Panc1 (cell line): ENCODE measurements at regions not wholly inside any gene's neighbourhood (a gene's known extent, or its start where the extent isn't known, plus 50 kb on each side); places are given as distances from the start of the nearest gene placed in this dataset.

ENCODE experiments used
- ATAC-seq: fragments of 200-7000 bp; cut with Tn5 transposase; 2 replicates; pipeline ENCODE4 v1.9.1; 2020; ENCODE audit warnings: mild to moderate bottlenecking, moderate library complexity
- BruUV-seq: library from RNA; stranded (reverse); fragments of 400-500 nt; replicated peaks from 2 replicates; lab custom pipeline; 2021; lab: Mats Ljungman, UMichigan
- CTCF ChIA-PET: fragments of 300-600 bp; sonication (Branson Sonifier 250); formaldehyde crosslinking; loops from one replicate; lab custom pipeline; 2022; ENCODE audit warnings: antibody characterized with exemption; lab: Charles Lee
- POLR2A ChIA-PET: fragments of 300-600 bp; sonication (Branson Sonifier 250); formaldehyde crosslinking; loops from one replicate; lab custom pipeline; 2022; ENCODE audit warnings: antibody characterized with exemption; lab: Charles Lee
- DNase-seq: peaks from one replicate; pipeline ENCODE4 v3.0.0-alpha.2; 2010; ENCODE audit warnings: low read depth, low spot score
- H3K27ac ChIP-seq: 2 replicates; pipeline ENCODE4 v1.5.1; 2011; ENCODE audit warnings: mild to moderate bottlenecking, low read length, inconsistent platforms
- H3K27me3 ChIP-seq: fragments of 200-500 bp; sonication (Bioruptor generic); 2 replicates; pipeline ENCODE4 v1.6.0; 2014; ENCODE audit warnings: low read length, inconsistent platforms; ENCODE audit not compliant: control insufficient read depth, insufficient read depth
- H3K36me3 ChIP-seq: fragments of 200-500 bp; sonication (Bioruptor generic); 2 replicates; pipeline ENCODE4 v1.5.1; 2014; ENCODE audit warnings: inconsistent platforms, mild to moderate bottlenecking, low read length, moderate library complexity; ENCODE audit not compliant: control insufficient read depth, insufficient read depth
- H3K4me1 ChIP-seq: 2 replicates; pipeline ENCODE4 v1.5.1; 2011; ENCODE audit warnings: inconsistent platforms, mild to moderate bottlenecking, low read length, moderate library complexity; ENCODE audit not compliant: control insufficient read depth, insufficient read depth
- H3K4me3 ChIP-seq, 2 experiments: 2 replicates each; pipeline ENCODE4 v1.5.1; 2011 to 2012; ENCODE audit warnings: low read depth in 2 of 2, low read length in 2 of 2, mild to moderate bottlenecking in 2 of 2, inconsistent platforms in 1 of 2, moderate library complexity in 1 of 2
- H3K9me3 ChIP-seq: fragments of 200-500 bp; sonication (Bioruptor generic); 2 replicates; pipeline ENCODE4 v1.5.1; 2014; ENCODE audit warnings: low read depth, mild to moderate bottlenecking, inconsistent platforms, low read length, moderate library complexity; ENCODE audit not compliant: control insufficient read depth, insufficient read depth
- POLR2AphosphoS5 ChIP-seq: IDR thresholded peaks from 2 replicates; pipeline ENCODE4 v1.6.1; 2012; ENCODE audit warnings: mild to moderate bottlenecking, low read depth, low read length, moderate library complexity
- SIN3A ChIP-seq: IDR thresholded peaks from 2 replicates; pipeline ENCODE4 v1.6.1; 2012; ENCODE audit warnings: low read depth, mild to moderate bottlenecking, low read length, moderate library complexity, borderline replicate concordance; ENCODE audit not compliant: insufficient read depth
- TCF7L2 ChIP-seq: IDR thresholded peaks from 2 replicates; pipeline ENCODE4 v1.6.1; 2011; ENCODE audit warnings: mild to moderate bottlenecking, low read depth, low read length, inconsistent platforms
- in situ Hi-C: cut with HindIII; loops from 2 replicates; pipeline ENCODE4 v1.10.0; 2016; ENCODE audit warnings: low sequenced_read_pairs, low pct_unique_long_range_greater_than_20kb
- intact Hi-C: fragments of 100-400 bp; cut with micrococcal nuclease; formaldehyde crosslinking; loops from one replicate; pipeline ENCODE4 v1.10.0; 2022; ENCODE audit not compliant: unreplicated experiment
- TF ChIP-seq, protein P1 (sequence below), 2 experiments: IDR thresholded peaks; 2 replicates each; pipeline ENCODE4 v1.6.1; 2011 to 2012; ENCODE audit warnings: low read depth in 2 of 2, control low read depth in 1 of 2, low read length in 1 of 2, mild to moderate bottlenecking in 1 of 2, moderate library complexity in 1 of 2; ENCODE audit not compliant: insufficient read depth in 1 of 2
- TF ChIP-seq, protein P2 (sequence below): fragments of 450-650 bp; IDR thresholded peaks from 2 replicates; pipeline ENCODE4 v1.5.1; 2017; ENCODE audit warnings: mild to moderate bottlenecking

DNA sequence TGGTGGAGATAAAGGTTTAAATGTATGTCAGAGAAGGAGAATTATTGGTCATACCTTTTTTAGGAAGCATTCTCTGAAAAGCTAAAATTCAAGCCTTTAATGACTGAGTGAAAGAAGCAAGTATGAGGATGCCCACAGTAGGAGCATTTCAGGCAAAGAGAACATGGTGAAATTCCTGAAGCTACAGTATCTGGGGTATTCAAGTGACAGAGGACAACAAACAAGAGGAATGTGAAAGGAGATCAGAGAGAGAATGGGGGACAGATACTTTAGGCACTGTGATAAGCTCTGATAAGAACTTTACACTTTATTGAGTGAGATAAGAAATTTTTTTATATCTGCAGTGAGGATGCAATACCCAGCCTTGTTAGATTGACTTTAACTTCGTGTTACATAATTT, 621.3 kb upstream of the AGA start:
- BruUV-seq: no TSS peak
- POLR2A ChIA-PET: no interaction called here
- CTCF ChIA-PET: no interaction called here
- Histone ChIP-seq H3K9me3 (no peaks in the 10 kb centered on the region), H3K36me3 (no peaks in the 10 kb centered on the region), H3K4me3 (no peak overlapping the region), H3K27me3 (no peaks in the 10 kb centered on the region), H3K27ac (no peak overlapping the region), H3K4me1 (no peaks in the 10 kb centered on the region)
- DNase-seq (no peak), ATAC-seq (no peak)
- in situ Hi-C loops: no loop called here
- intact Hi-C loops: no loop called here
- TF ChIP-seq POLR2AphosphoS5 (no peak), SIN3A (no peak)
- TF ChIP-seq, protein P1, sequence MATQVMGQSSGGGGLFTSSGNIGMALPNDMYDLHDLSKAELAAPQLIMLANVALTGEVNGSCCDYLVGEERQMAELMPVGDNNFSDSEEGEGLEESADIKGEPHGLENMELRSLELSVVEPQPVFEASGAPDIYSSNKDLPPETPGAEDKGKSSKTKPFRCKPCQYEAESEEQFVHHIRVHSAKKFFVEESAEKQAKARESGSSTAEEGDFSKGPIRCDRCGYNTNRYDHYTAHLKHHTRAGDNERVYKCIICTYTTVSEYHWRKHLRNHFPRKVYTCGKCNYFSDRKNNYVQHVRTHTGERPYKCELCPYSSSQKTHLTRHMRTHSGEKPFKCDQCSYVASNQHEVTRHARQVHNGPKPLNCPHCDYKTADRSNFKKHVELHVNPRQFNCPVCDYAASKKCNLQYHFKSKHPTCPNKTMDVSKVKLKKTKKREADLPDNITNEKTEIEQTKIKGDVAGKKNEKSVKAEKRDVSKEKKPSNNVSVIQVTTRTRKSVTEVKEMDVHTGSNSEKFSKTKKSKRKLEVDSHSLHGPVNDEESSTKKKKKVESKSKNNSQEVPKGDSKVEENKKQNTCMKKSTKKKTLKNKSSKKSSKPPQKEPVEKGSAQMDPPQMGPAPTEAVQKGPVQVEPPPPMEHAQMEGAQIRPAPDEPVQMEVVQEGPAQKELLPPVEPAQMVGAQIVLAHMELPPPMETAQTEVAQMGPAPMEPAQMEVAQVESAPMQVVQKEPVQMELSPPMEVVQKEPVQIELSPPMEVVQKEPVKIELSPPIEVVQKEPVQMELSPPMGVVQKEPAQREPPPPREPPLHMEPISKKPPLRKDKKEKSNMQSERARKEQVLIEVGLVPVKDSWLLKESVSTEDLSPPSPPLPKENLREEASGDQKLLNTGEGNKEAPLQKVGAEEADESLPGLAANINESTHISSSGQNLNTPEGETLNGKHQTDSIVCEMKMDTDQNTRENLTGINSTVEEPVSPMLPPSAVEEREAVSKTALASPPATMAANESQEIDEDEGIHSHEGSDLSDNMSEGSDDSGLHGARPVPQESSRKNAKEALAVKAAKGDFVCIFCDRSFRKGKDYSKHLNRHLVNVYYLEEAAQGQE (IDR thresholded peaks at IDR 0.05; ENCODE audit: insufficient read depth in 1 of 2, low read depth in 2 of 2, low read length in 1 of 2): no peak
- TF ChIP-seq, protein P2, sequence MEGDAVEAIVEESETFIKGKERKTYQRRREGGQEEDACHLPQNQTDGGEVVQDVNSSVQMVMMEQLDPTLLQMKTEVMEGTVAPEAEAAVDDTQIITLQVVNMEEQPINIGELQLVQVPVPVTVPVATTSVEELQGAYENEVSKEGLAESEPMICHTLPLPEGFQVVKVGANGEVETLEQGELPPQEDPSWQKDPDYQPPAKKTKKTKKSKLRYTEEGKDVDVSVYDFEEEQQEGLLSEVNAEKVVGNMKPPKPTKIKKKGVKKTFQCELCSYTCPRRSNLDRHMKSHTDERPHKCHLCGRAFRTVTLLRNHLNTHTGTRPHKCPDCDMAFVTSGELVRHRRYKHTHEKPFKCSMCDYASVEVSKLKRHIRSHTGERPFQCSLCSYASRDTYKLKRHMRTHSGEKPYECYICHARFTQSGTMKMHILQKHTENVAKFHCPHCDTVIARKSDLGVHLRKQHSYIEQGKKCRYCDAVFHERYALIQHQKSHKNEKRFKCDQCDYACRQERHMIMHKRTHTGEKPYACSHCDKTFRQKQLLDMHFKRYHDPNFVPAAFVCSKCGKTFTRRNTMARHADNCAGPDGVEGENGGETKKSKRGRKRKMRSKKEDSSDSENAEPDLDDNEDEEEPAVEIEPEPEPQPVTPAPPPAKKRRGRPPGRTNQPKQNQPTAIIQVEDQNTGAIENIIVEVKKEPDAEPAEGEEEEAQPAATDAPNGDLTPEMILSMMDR: no peak

DNA sequence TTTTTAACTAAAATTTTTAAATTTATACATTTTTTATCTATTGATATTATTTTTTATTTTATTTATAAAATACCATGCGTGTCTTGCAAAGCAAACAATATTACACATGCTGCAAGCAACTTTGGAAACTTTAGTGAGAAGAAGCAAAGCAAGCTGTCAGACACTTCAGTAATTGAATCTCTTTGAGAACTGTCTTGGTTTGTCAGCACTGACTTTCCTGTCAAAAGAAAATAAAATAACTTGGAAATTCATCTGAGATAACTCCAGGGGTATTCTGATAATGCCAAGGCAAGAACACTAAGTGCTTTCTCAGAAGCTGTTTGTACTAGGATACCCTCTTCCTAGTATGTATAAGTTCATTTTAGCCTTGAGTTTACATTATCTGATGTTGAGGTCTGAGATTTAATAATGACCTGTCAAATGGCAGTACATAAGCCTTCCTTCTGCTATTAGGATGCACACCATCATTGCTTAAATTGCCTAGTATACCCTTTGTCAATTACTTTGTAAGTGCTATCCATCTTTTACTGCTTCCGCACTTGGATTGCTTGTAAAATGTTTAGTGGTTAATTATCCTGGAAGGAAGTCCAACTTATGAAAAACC, 624.2 kb upstream of the AGA start:
- Histone ChIP-seq H3K36me3 (no peaks in the 10 kb centered on the region), H3K27ac (no peak overlapping the region), H3K4me3 (no peak overlapping the region), H3K4me1 (no peaks in the 10 kb centered on the region), H3K27me3 (no peaks in the 10 kb centered on the region), H3K9me3 (no peaks in the 10 kb centered on the region)
- no peak for ATAC-seq
- intact Hi-C loops (no loop called here), in situ Hi-C loops (no loop called here)
- BruUV-seq: no TSS peak
- TF ChIP-seq, protein P2: no peak
- TF ChIP-seq POLR2AphosphoS5: no peak
- TF ChIP-seq, protein P1 (IDR thresholded peaks at IDR 0.05; ENCODE audit: insufficient read depth in 1 of 2, low read depth in 2 of 2, low read length in 1 of 2): no peak
- no peak for TF ChIP-seq TCF7L2
- TF ChIP-seq SIN3A: no peak
- POLR2A ChIA-PET: no interaction called here
- CTCF ChIA-PET: no interaction called here
- DNase-seq: no peak
